ENCODE measurements at regions not wholly inside any gene's neighbourhood (a gene's known extent, or its start where the extent isn't known, plus 50 kb on each side); places are given as distances from the start of the nearest gene placed in this dataset.
"Not testable (repeated sequence)": the region's sequence is repeated elsewhere in the genome, so short reads cannot be mapped to it uniquely, and the experiment has no call there.

GRCh38 chr13:104650431-104650830 lies 1584.2 kb upstream of the SLC10A2 start:
- no peak for DNase-seq (ENCODE audit: low read depth in 3 of 3)

GRCh38 chr13:104648291-104648690 lies 1582.1 kb upstream of the SLC10A2 start:
- no peak for DNase-seq (ENCODE audit: low read depth in 3 of 3)

DNA sequence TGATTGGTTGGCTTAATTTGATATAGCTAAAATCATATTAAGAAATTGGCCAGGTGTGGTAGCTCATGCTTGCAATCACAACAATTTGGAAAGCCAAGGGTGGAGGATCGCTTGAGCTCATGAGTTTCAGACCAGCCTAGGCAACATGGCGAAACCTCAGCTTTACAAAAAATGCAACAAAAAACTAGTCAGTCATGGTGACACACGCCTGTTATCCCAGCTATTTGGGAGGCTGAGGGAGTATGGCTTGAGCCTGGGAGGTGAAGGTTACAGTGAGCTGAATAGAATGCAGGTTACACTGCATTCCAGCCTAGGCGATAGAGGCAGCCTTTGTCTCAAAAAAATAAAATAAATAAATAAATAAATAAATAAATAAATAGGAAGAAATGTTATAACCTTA lies 1579.6 kb upstream of the SLC10A2 start:
- DNase-seq (ENCODE audit: low read depth in 3 of 3), result no peak

- DNase-seq (ENCODE audit: low read depth in 3 of 3), result no peak
These were observed 1575.1 kb upstream of the SLC10A2 start for GRCh38 chr13:104641309-104641708.

DNA sequence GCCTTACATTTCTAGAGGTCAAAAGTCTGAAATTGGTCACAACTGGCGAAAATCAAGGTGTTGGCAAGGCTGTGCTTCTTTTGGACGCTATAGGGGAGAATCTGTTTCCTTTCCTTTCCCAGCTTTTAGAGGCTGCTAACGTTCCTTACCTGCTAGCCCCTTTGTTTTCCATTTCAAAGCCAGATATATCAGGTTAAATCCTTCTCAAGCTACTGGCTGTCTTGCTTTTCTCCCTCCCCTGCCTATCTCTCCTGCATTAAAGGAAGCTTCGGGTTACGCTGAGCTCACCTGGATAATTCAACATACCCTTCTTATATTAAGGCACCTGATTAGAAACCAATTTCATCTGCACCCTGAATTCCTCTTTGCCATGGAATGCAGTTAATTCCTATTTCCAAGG lies 1569.7 kb upstream of the SLC10A2 start:
- no peak for DNase-seq (ENCODE audit: low read depth in 3 of 3)

GRCh38 chr13:104634016-104634415 lies 1567.8 kb upstream of the SLC10A2 start:
- no peak for DNase-seq (ENCODE audit: low read depth in 3 of 3)

GRCh38 chr13:104632736-104633135 lies 1566.5 kb upstream of the SLC10A2 start:
- DNase-seq (ENCODE audit: low read depth in 3 of 3), result no peak

GRCh38 chr13:104625201-104625600 lies 1559.0 kb upstream of the SLC10A2 start:
- DNase-seq (ENCODE audit: low read depth in 3 of 3), result no peak

DNA sequence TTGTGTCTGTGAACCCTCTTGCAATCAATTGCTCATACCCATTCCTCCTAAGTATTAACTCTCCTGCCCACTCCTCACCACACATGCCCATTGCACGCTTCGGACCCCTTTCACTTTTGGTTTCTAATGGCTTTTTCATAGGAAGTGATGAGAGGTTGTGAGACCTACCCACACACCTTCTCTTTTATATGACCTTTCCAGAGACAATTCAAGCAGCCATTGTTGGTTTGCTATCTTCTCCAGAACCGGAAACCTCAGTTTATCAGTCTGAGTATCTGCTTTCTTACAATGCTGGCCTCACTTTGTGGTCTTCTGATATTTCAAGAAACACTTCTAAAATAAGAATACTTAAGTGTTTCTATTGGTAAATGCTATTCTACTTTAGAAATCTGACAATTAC lies 1550.8 kb upstream of the SLC10A2 start:
- DNase-seq (ENCODE audit: low read depth in 3 of 3), result no peak

DNA sequence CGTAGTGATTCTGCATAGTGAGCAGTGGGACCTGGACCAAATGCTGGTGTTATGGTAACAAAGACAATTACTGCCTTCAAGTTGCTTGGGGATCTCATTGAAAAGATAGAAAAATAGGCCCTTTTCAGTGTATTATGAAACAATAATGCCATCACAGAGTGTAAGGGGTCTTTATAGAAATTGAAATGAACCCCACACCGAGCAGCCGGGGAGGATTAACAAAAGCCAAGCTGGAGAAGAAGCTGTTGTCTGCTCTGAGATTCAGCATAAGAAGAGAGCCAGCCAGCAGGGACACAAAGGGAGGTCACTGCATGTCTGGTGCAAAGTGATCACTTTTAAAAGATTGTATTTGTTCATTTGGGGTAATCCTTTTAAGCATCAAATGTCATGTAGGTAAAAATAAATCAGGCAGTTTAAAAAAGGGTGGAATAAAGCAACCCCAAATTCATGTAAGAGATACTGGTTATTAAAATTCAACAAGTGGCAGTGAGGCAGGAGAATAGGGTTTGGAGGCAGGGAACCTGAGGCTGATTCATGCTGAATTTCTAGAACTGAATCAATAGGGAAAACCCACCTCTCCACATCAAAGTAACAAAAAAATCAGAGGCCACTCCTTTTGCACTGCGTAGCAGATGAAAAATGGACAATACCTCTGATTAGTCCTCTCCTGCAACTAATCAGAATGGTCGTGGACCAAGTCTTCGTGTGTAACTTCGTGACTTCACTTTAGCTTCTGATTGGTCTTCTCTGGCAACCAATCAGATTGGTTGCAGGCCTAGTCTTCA lies 1548.3 kb upstream of the SLC10A2 start:
- DNase-seq (ENCODE audit: low read depth in 3 of 3), result no peak

GRCh38 chr13:104608331-104608730 lies 1542.1 kb upstream of the SLC10A2 start:
- no peak for DNase-seq (ENCODE audit: low read depth in 3 of 3)

- DNase-seq (ENCODE audit: low read depth in 3 of 3), result not testable (repeated sequence)
These were observed 1539.2 kb upstream of the SLC10A2 start for GRCh38 chr13:104605435-104605834.

GRCh38 chr13:104597546-104598180 lies 1531.4 kb upstream of the SLC10A2 start:
- DNase-seq (ENCODE audit: low read depth in 3 of 3), result no peak

GRCh38 chr13:104595511-104595910 lies 1529.3 kb upstream of the SLC10A2 start:
- DNase-seq (ENCODE audit: low read depth in 3 of 3), result no peak

GRCh38 chr13:104594806-104595205 lies 1528.6 kb upstream of the SLC10A2 start:
- no peak for DNase-seq (ENCODE audit: low read depth in 3 of 3)

GRCh38 chr13:104593693-104594092 lies 1527.5 kb upstream of the SLC10A2 start:
- DNase-seq (ENCODE audit: low read depth in 3 of 3), result no peak

DNA sequence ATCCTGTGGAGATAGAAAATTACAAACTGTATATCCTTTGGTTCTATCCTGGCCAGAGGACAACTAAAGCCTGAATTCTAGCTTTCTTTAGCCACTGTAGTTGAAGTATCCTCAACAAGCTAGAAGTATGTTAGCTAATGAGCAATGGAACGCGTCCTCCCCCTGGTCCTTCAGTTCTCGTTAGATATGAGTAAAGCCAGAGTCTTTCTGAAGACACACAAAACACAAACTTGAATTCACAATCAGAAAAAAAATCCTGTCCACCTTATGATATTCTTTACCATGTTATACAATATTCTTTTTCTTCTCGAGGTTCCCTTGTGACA lies 1527.0 kb upstream of the SLC10A2 start:
- DNase-seq (ENCODE audit: low read depth in 3 of 3), result no peak

- DNase-seq (ENCODE audit: low read depth in 3 of 3), result no peak
These were observed 1526.5 kb upstream of the SLC10A2 start for GRCh38 chr13:104592545-104593250.

DNA sequence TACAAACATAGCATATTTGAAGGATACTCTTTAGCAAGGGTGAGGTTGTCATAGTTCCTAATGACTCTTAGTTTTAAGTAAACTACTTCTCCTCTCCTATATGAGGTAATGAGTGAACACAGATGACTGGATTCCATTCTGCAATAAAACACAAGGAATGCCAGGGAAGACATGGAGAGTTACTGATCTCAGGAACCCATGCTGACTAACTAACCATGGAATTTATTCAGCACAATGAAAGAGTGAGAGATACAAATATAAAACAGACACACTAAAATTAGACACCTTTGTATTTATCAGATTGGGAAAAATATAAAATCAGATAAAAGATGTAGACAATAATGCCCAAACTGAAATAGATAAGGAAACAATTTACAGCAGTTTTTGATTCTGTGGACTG lies 1525.9 kb upstream of the SLC10A2 start:
- DNase-seq (ENCODE audit: low read depth in 3 of 3), result no peak

DNA sequence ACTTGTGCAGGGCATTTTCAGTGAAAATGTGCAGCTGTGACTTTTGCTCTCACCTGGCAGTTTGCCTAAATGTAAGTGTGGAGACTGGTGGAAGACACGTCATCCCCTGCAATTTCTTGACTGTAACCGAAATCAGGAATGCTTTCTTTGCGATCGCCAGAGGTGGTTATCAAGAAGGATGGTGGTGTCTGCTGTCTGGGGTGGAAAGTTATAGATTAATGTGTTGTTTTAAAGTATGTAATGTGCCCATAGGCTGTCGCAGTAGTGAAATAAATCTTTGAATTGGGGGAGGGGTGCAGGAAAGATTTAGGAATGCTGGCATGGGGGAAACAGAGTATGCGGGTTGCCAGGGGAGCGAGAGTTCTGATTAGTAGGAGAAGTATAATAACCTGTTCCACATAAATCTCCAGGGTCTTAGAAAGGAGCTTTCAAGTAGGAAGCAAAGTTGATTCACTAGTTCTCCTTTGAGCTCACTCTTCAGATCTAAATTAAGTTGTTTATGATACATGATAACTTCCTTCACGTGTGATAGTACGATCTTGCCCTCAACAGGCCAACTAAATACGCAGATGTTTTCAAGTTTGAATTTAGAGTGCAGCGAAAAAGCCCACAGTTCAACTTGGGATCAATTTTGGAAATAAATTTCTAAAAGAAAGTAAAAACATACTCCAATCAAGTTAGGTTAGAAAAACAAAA lies 1520.0 kb upstream of the SLC10A2 start:
- no peak for DNase-seq (ENCODE audit: low read depth in 3 of 3)

- no peak for DNase-seq (ENCODE audit: low read depth in 3 of 3)
These were observed 1518.3 kb upstream of the SLC10A2 start for GRCh38 chr13:104584481-104584880.

DNA sequence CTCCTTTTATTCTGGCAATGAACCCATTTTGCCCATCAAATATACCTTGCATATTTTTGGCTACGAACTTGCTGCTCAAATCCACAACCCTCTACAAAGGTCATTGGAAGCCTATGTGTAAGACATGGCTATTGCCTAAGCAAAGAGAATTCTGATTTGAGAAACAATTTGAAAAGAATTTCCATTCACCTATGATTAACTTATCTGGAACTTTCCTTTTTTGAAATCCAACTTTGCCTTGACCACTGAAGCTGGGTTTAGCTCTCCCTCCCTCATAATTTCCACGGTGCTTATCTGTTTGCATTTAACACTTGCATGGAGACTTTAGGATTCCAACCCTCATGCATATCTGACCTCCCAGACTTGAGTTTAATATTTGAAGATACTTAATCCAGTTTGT lies 1514.7 kb upstream of the SLC10A2 start:
- DNase-seq (ENCODE audit: low read depth in 3 of 3), result no peak
